PC-3 (cell line): ENCODE measurements at regions not wholly inside any gene's neighbourhood (a gene's known extent, or its start where the extent isn't known, plus 50 kb on each side); places are given as distances from the start of the nearest gene placed in this dataset.

Experiments used
- ATAC-seq: fragments of 200-7000 bp; cut with Tn5 transposase; 2 replicates; pipeline ENCODE4 v1.9.1; 2020; ENCODE audit warnings: mild to moderate bottlenecking, moderate library complexity
- BruUV-seq: library from RNA; stranded (reverse); fragments of 400-500 nt; replicated peaks from 2 replicates; lab custom pipeline; 2021; lab: Mats Ljungman, UMichigan
- CTCF ChIA-PET: fragments of 300-600 bp; sonication (Branson Sonifier 250); formaldehyde crosslinking; loops from one replicate; lab custom pipeline; 2022; ENCODE audit warnings: antibody characterized with exemption; lab: Charles Lee
- POLR2A ChIA-PET: fragments of 300-600 bp; sonication (Branson Sonifier 250); formaldehyde crosslinking; loops from one replicate; lab custom pipeline; 2022; ENCODE audit warnings: antibody characterized with exemption; ENCODE audit not compliant: unreplicated experiment; lab: Charles Lee
- DNase-seq: peaks from one replicate; pipeline ENCODE4 v3.0.0-alpha.2; 2015
- H2AFZ ChIP-seq: fragments of 300-600 bp; sonication (generic); 2 replicates; pipeline ENCODE4 v1.6.0; 2016; ENCODE audit warnings: antibody characterized with exemption, low read length
- H3F3A ChIP-seq: fragments of 300-600 bp; sonication (generic); one replicate; pipeline ENCODE4 v1.6.0; 2017; ENCODE audit warnings: antibody characterized with exemption, low read length, control low read depth, mild to moderate bottlenecking; ENCODE audit not compliant: unreplicated experiment
- H3K27ac ChIP-seq: fragments of 300-600 bp; sonication (generic); 2 replicates; pipeline ENCODE4 v1.5.1; 2016; ENCODE audit warnings: mild to moderate bottlenecking, low read length
- H3K27me3 ChIP-seq: fragments of 300-600 bp; sonication (generic); 2 replicates; pipeline ENCODE4 v1.6.1; 2016; ENCODE audit warnings: low read length, mixed read lengths
- H3K36me3 ChIP-seq: fragments of 300-600 bp; sonication (generic); 2 replicates; pipeline ENCODE4 v1.6.1; 2016; ENCODE audit warnings: low read depth, mixed run types, low read length, mixed read lengths
- H3K4me1 ChIP-seq: fragments of 300-600 bp; sonication (generic); 2 replicates; pipeline ENCODE4 v1.5.1; 2016; ENCODE audit warnings: low read length; ENCODE audit not compliant: insufficient read depth
- H3K4me2 ChIP-seq: fragments of 300-600 bp; sonication (generic); 2 replicates; pipeline ENCODE4 v1.6.0; 2016; ENCODE audit warnings: low read length
- H3K4me3 ChIP-seq: fragments of 300-600 bp; sonication (generic); 2 replicates; pipeline ENCODE4 v1.5.1; 2016; ENCODE audit warnings: mild to moderate bottlenecking, low read length, mixed read lengths
- H3K79me2 ChIP-seq: fragments of 300-600 bp; sonication (generic); 2 replicates; pipeline ENCODE4 v1.6.1; 2017; ENCODE audit warnings: low read length, mixed read lengths
- H3K9ac ChIP-seq: fragments of 300-600 bp; sonication (generic); 2 replicates; pipeline ENCODE4 v1.6.0; 2016; ENCODE audit warnings: mild to moderate bottlenecking, low read length
- H3K9me2 ChIP-seq: fragments of 300-600 bp; sonication (generic); replicated peaks from 2 replicates; pipeline ENCODE4 v1.6.1; 2016; ENCODE audit warnings: mixed run types, low read length, mixed read lengths
- H3K9me3 ChIP-seq: fragments of 300-600 bp; sonication (generic); 2 replicates; pipeline ENCODE4 v1.6.1; 2016; ENCODE audit warnings: low read length, mixed read lengths
- H4K20me1 ChIP-seq: fragments of 300-600 bp; sonication (generic); 2 replicates; pipeline ENCODE4 v1.6.1; 2016; ENCODE audit warnings: low read length, mixed read lengths
- EZH2 ChIP-seq: fragments of 300-600 bp; sonication (generic); IDR thresholded peaks from one replicate; pipeline ENCODE4 v1.6.1; 2017; ENCODE audit warnings: antibody characterized with exemption, mild to moderate bottlenecking, low read length; ENCODE audit not compliant: unreplicated experiment
- EZH2phosphoT487 ChIP-seq: fragments of 300-600 bp; sonication (generic); IDR thresholded peaks from 2 replicates; pipeline ENCODE4 v1.6.1; 2018; ENCODE audit warnings: mild to moderate bottlenecking, antibody characterized with exemption, low read length, borderline replicate concordance
- intact Hi-C: fragments of 100-400 bp; cut with micrococcal nuclease; formaldehyde crosslinking; loops from 2 replicates; pipeline ENCODE4 v1.9.0; 2023
- TF ChIP-seq, protein P1 (sequence below): fragments of 300-600 bp; sonication (generic); conservative IDR thresholded peaks from 2 replicates; pipeline ENCODE4 v1.5.1; 2017; ENCODE audit warnings: antibody characterized with exemption, low read depth, mild to moderate bottlenecking, low read length

DNA sequence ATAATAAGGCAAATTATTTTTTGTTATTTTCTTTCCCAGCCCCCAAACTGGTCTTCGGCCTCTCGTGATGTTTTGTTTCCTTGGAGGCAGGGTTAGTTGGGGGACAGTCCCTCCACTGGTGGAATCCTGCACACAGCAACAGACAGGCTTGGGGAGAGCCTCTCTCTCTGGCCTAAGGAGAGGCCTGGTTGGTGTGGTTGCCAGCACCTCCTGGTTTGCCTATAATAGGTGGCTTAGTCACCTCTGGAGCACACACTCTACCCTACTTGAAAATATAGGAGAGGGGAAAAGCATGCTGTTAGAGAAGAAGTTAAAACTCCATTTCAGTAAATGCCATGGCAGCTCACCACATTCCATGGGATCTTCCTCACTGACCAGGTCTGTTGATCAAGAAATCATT lies 417.2 kb upstream of the MEIS1 start:
- TF ChIP-seq, protein P1, sequence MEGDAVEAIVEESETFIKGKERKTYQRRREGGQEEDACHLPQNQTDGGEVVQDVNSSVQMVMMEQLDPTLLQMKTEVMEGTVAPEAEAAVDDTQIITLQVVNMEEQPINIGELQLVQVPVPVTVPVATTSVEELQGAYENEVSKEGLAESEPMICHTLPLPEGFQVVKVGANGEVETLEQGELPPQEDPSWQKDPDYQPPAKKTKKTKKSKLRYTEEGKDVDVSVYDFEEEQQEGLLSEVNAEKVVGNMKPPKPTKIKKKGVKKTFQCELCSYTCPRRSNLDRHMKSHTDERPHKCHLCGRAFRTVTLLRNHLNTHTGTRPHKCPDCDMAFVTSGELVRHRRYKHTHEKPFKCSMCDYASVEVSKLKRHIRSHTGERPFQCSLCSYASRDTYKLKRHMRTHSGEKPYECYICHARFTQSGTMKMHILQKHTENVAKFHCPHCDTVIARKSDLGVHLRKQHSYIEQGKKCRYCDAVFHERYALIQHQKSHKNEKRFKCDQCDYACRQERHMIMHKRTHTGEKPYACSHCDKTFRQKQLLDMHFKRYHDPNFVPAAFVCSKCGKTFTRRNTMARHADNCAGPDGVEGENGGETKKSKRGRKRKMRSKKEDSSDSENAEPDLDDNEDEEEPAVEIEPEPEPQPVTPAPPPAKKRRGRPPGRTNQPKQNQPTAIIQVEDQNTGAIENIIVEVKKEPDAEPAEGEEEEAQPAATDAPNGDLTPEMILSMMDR: no peak
- TF ChIP-seq EZH2 (no peak), EZH2phosphoT487 (no peak)
- ATAC-seq: no peak
- H3K79me2 ChIP-seq: no peaks in the 10 kb centered on the region

GRCh38 chr2:66014450-66014849 lies 420.5 kb upstream of the MEIS1 start:
- H3K27ac ChIP-seq: no peak overlapping the region
- no TSS peak for BruUV-seq
- H3K27me3 ChIP-seq: peaks cover 20% of the 10 kb centered on the region
- H2AFZ ChIP-seq: no peak overlapping the region
- H3K79me2 ChIP-seq: no peaks in the 10 kb centered on the region
- POLR2A ChIA-PET: no interaction called here
- no peaks in the 10 kb centered on the region for H3K9me2 ChIP-seq
- no peak for ATAC-seq
- no peak overlapping the region for H3K9ac ChIP-seq
- no peak for TF ChIP-seq EZH2phosphoT487
- TF ChIP-seq EZH2: no peak
- TF ChIP-seq, protein P1: no peak
- H3F3A ChIP-seq: no peaks in the 10 kb centered on the region
- CTCF ChIA-PET: no interaction called here
- intact Hi-C loops: no loop called here
- H3K36me3 ChIP-seq: no peaks in the 10 kb centered on the region
- no peaks in the 10 kb centered on the region for H4K20me1 ChIP-seq
- no peak overlapping the region for H3K4me2 ChIP-seq
- DNase-seq: no peak
- H3K9me3 ChIP-seq: no peaks in the 10 kb centered on the region
- no peaks in the 10 kb centered on the region for H3K4me1 ChIP-seq
- H3K4me3 ChIP-seq: no peak overlapping the region

More for the DNA sequence above, 417.2 kb upstream of the MEIS1 start:
- H3K9ac ChIP-seq: no peak overlapping the region
- no peak overlapping the region for H3K27ac ChIP-seq
- no peaks in the 10 kb centered on the region for H4K20me1 ChIP-seq
- intact Hi-C loops: no loop called here
- H3K27me3 ChIP-seq: peaks cover 31% of the 10 kb centered on the region
- H3K9me3 ChIP-seq: no peaks in the 10 kb centered on the region
- no peak overlapping the region for H2AFZ ChIP-seq
- no peak overlapping the region for H3K4me3 ChIP-seq
- no TSS peak for BruUV-seq
- POLR2A ChIA-PET: no interaction called here
- H3K4me2 ChIP-seq: no peak overlapping the region
- CTCF ChIA-PET: no interaction called here
- no peaks in the 10 kb centered on the region for H3K4me1 ChIP-seq
- H3K36me3 ChIP-seq: no peaks in the 10 kb centered on the region
- DNase-seq: no peak
- H3K9me2 ChIP-seq: no peaks in the 10 kb centered on the region
- no peaks in the 10 kb centered on the region for H3F3A ChIP-seq

- ChIA-PET POLR2A (no interaction called here), CTCF (no interaction called here)
- ATAC-seq (no peak), DNase-seq (no peak)
- H3K4me3 ChIP-seq: no peak overlapping the region
- H3K27me3 ChIP-seq: peaks cover 29% of the 10 kb centered on the region
- no peaks in the 10 kb centered on the region for H3K36me3 ChIP-seq
- H3K9me3 ChIP-seq: no peaks in the 10 kb centered on the region
- no peak for TF ChIP-seq EZH2
- TF ChIP-seq, protein P1: peak; percentile 45
- no peak overlapping the region for H3K27ac ChIP-seq
- no peaks in the 10 kb centered on the region for H3K4me1 ChIP-seq
- no peak overlapping the region for H3K4me2 ChIP-seq
- no peak overlapping the region for H2AFZ ChIP-seq
- H3K9ac ChIP-seq: no peak overlapping the region
- BruUV-seq: no TSS peak
- no peaks in the 10 kb centered on the region for H3F3A ChIP-seq
- H3K9me2 ChIP-seq: no peaks in the 10 kb centered on the region
- intact Hi-C loops: no loop called here
- no peaks in the 10 kb centered on the region for H4K20me1 ChIP-seq
- no peaks in the 10 kb centered on the region for H3K79me2 ChIP-seq
Measured at GRCh38 chr2:66013456-66013855, 421.5 kb upstream of the MEIS1 start.
